ENCODE measurements at regions not wholly inside any gene's neighbourhood (a gene's known extent, or its start where the extent isn't known, plus 50 kb on each side); places are given as distances from the start of the nearest gene placed in this dataset.

DNA sequence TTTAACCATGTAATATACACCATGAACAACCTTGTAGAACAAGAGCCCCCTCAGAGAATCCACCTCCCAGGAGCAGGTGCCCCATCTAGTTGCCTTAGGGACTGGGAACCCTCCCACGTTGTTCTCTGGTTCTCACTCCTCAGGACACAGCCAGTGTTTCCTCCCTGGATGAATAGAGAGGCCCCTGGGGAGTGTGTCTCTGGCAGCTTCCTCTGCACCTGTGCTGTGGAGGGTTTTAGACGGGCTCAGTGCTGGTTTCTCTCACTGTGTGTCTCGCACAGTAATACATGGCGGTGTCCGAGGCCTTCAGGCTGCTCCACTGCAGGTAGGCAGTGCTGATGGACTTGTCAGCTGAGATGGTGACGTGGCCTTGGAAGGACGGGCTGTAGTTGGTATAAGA lies 581.3 kb downstream of the TMEM121 start:
- TF ChIP-seq POLR2AphosphoS5 (IDR thresholded peaks at IDR 0.05; ENCODE audit: low read depth, low read length) (no peak), POLR2A (IDR thresholded peaks at IDR 0.05; ENCODE audit: low read depth, low read length) (no peak), TAF1 (IDR thresholded peaks at IDR 0.05; ENCODE audit: borderline replicate concordance, low read depth, low read length) (no peak)
